ENCODE measurements at regions not wholly inside any gene's neighbourhood (a gene's known extent, or its start where the extent isn't known, plus 50 kb on each side); places are given as distances from the start of the nearest gene placed in this dataset.

GRCh38 chr1:235043234-235043633, 85.4 kb downstream of the TOMM20 start:
- peaks cover 39% of the 10 kb centered on the region for H3K4me1 Mint-ChIP-seq (ENCODE audit: low read depth)
- no peaks in the 10 kb centered on the region for H3K27me3 Mint-ChIP-seq
- H3K36me3 Mint-ChIP-seq (ENCODE audit: low read depth), result peaks cover 4% of the 10 kb centered on the region
- intact Hi-C loops (cut with micrococcal nuclease), result no loop called here
- TF ChIP-seq CTCF (IDR thresholded peaks at IDR 0.05), result no peak
- ChIA-PET POLR2A (no interaction called here), CTCF (no interaction called here)
- DNase-seq, result no peak
- H3K27ac Mint-ChIP-seq, result peak overlapping the region; percentile 6
- no peak overlapping the region for H3K4me3 Mint-ChIP-seq
- ATAC-seq, result peak; percentile 43
- H3K9me3 Mint-ChIP-seq, result peaks cover 8% of the 10 kb centered on the region

- Mint-ChIP-seq H3K27ac (no peak overlapping the region), H3K4me3 (no peak overlapping the region), H3K9me3 (peaks cover 12% of the 10 kb centered on the region), H3K4me1 (ENCODE audit: low read depth) (peaks cover 13% of the 10 kb centered on the region), H3K27me3 (no peaks in the 10 kb centered on the region), H3K36me3 (ENCODE audit: low read depth) (peaks cover 7% of the 10 kb centered on the region)
- intact Hi-C loops (cut with micrococcal nuclease), result no loop called here
- ATAC-seq, result no peak
- no peak for TF ChIP-seq CTCF (IDR thresholded peaks at IDR 0.05)
- no peak for DNase-seq
- ChIA-PET POLR2A (interaction anchor here (0.8 to 1.4 kb wide), 2 partner anchors 9 to 14 kb away, joined by 3 to 5 read pairs; no protein-coding TSS in a partner anchor), CTCF (interaction anchor here (1.4 to 1.7 kb wide), 2 partner anchors 10 to 17 kb away, joined by 4 to 5 read pairs; no protein-coding TSS in a partner anchor)
Observed at GRCh38 chr1:235038701-235039100, 89.9 kb downstream of the TOMM20 start.

- TF ChIP-seq CTCF (IDR thresholded peaks at IDR 0.05), result no peak
- H3K4me3 Mint-ChIP-seq, result no peak overlapping the region
- ChIA-PET POLR2A (no interaction called here), CTCF (no interaction called here)
- ATAC-seq (no peak), DNase-seq (no peak)
- peaks cover 14% of the 10 kb centered on the region for H3K9me3 Mint-ChIP-seq
- H3K27ac Mint-ChIP-seq, result no peak overlapping the region
- H3K36me3 Mint-ChIP-seq (ENCODE audit: low read depth), result peaks cover 7% of the 10 kb centered on the region
- no peaks in the 10 kb centered on the region for H3K27me3 Mint-ChIP-seq
- intact Hi-C loops (cut with micrococcal nuclease), result no loop called here
- peaks cover 11% of the 10 kb centered on the region for H3K4me1 Mint-ChIP-seq (ENCODE audit: low read depth)
Observed at GRCh38 chr1:235035928-235036327, 92.7 kb downstream of the TOMM20 start.

GRCh38 chr1:235030919-235031596, 97.6 kb downstream of the TOMM20 start:
- TF ChIP-seq CTCF (IDR thresholded peaks at IDR 0.05), result no peak
- ChIA-PET CTCF (interaction anchor here (1.2 kb wide), 1 partner anchor 53 kb away, joined by 3 read pairs; no protein-coding TSS in a partner anchor), POLR2A (no interaction called here)
- DNase-seq (no peak), ATAC-seq (no peak)
- H3K4me3 Mint-ChIP-seq, result no peak overlapping the region
- H3K36me3 Mint-ChIP-seq (ENCODE audit: low read depth), result peaks cover 2% of the 10 kb centered on the region
- H3K4me1 Mint-ChIP-seq (ENCODE audit: low read depth), result peaks cover 15% of the 10 kb centered on the region
- intact Hi-C loops (cut with micrococcal nuclease), result no loop called here
- no peak overlapping the region for H3K27ac Mint-ChIP-seq
- peaks cover 7% of the 10 kb centered on the region for H3K9me3 Mint-ChIP-seq
- H3K27me3 Mint-ChIP-seq, result no peaks in the 10 kb centered on the region

GRCh38 chr1:235027862-235028250, 100.8 kb downstream of the TOMM20 start:
- Mint-ChIP-seq H3K27ac (no peak overlapping the region), H3K9me3 (peaks cover 7% of the 10 kb centered on the region), H3K36me3 (ENCODE audit: low read depth) (peaks cover 2% of the 10 kb centered on the region), H3K4me1 (ENCODE audit: low read depth) (peaks cover 20% of the 10 kb centered on the region), H3K4me3 (no peak overlapping the region), H3K27me3 (no peaks in the 10 kb centered on the region)
- intact Hi-C loops (cut with micrococcal nuclease), result no loop called here
- TF ChIP-seq CTCF (IDR thresholded peaks at IDR 0.05), result no peak
- CTCF ChIA-PET, result interaction anchor here (1.1 kb wide), 1 partner anchor 9 kb away, joined by 3 read pairs; no protein-coding TSS in a partner anchor
- POLR2A ChIA-PET, result no interaction called here
- ATAC-seq, result no peak
- no peak for DNase-seq

Measured in activated CD8-positive, alpha-beta T cell treated with anti-CD3 and anti-CD28 coated beads for 36 hours (primary cell).